ENCODE measurements at regions not wholly inside any gene's neighbourhood (a gene's known extent, or its start where the extent isn't known, plus 50 kb on each side); places are given as distances from the start of the nearest gene placed in this dataset.

DNA sequence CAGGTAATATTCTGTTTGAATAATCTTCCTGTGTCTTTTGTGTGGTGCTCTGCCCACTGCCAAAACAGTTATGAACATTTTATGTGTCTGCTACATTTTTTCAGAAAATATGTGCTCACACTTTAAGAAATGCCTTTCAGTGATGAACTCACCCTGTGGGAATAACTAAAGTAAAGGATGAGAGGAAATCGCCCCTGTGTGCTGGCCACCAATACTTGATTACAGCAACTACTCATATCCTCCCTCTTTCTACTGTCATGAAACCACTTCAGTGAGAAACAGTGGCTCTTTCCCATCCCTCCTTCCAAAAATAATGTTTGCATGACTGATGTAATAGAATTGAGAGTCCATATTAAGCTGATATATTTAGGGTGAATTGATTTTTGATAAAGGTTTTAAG, 900.9 kb downstream of the RAB28 start:
- BruUV-seq (replicated peaks): no TSS peak
- Histone ChIP-seq H2BK120ac (ENCODE audit: low read depth, low read length) (no peak overlapping the region), H4K20me1 (ENCODE audit: insufficient read depth, low read length) (no peaks in the 10 kb centered on the region), H3K9ac (ENCODE audit: low read depth, low read length) (no peak overlapping the region), H2AK5ac (ENCODE audit: low read depth, low read length) (no peak overlapping the region), H4K91ac (ENCODE audit: insufficient read depth, low read depth, low read length) (no peak overlapping the region), H3K18ac (ENCODE audit: low read depth, low read length) (no peak overlapping the region), H3K9me3 (ENCODE audit: control insufficient read depth, insufficient read depth, low read length) (no peaks in the 10 kb centered on the region), H3K4me3 (ENCODE audit: insufficient read depth, low read depth, low read length) (no peak overlapping the region), H3K27ac (ENCODE audit: insufficient read depth, low read length) (no peak overlapping the region), H2BK20ac (ENCODE audit: low read depth, low read length) (no peak overlapping the region), H3K4ac (ENCODE audit: low read depth, low read length) (no peak overlapping the region), H4K8ac (ENCODE audit: low read depth in 2 of 2, low read length in 2 of 2) (no peak overlapping the region), H2BK15ac (ENCODE audit: low read depth, low read length) (no peak overlapping the region), H3K14ac (replicated peaks; ENCODE audit: low read depth, low read length) (no peak overlapping the region), H2BK5ac (ENCODE audit: low read depth, low read length, poor library complexity, severe bottlenecking) (no peak overlapping the region), H2AK9ac (replicated peaks; ENCODE audit: low read depth, low read length, poor library complexity) (no peak overlapping the region), H3K27me3 (ENCODE audit: control insufficient read depth, insufficient read depth, low read length) (no peaks in the 10 kb centered on the region), H3K56ac (ENCODE audit: extremely low read depth, insufficient read depth, low read length) (no peak overlapping the region), H3K36me3 (ENCODE audit: control insufficient read depth, insufficient read depth, low read length) (no peaks in the 10 kb centered on the region), H2AFZ (replicated peaks; ENCODE audit: low read length, poor library complexity) (no peak overlapping the region), H3K79me1 (ENCODE audit: low read depth in 1 of 2, low read length in 2 of 2) (no peaks in the 10 kb centered on the region), H3K9me1 (ENCODE audit: insufficient read depth, low read length) (no peaks in the 10 kb centered on the region), H3K4me2 (ENCODE audit: low read depth, low read length) (no peak overlapping the region), H3K23ac (ENCODE audit: low read depth, low read length) (no peak overlapping the region), H3K4me1 (ENCODE audit: control insufficient read depth, insufficient read depth, low read length) (no peaks in the 10 kb centered on the region), H4K5ac (ENCODE audit: low read depth, low read length) (no peak overlapping the region)
- POLR2A ChIA-PET (ENCODE audit: unreplicated experiment): no interaction called here
- DNase-seq (no peak), ATAC-seq (ENCODE audit: low read depth) (no peak)
- TF ChIP-seq, protein P1, sequence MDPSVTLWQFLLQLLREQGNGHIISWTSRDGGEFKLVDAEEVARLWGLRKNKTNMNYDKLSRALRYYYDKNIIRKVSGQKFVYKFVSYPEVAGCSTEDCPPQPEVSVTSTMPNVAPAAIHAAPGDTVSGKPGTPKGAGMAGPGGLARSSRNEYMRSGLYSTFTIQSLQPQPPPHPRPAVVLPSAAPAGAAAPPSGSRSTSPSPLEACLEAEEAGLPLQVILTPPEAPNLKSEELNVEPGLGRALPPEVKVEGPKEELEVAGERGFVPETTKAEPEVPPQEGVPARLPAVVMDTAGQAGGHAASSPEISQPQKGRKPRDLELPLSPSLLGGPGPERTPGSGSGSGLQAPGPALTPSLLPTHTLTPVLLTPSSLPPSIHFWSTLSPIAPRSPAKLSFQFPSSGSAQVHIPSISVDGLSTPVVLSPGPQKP (IDR thresholded peaks at IDR 0.05; ENCODE audit: borderline replicate concordance, low read depth, low read length): no peak
- TF ChIP-seq BHLHE40 (IDR thresholded peaks at IDR 0.05; ENCODE audit: low read depth, low read length): no peak
- TF ChIP-seq MAZ (IDR thresholded peaks at IDR 0.05; ENCODE audit: borderline replicate concordance, low read depth, low read length): no peak
- TF ChIP-seq RAD21 (IDR thresholded peaks at IDR 0.05; ENCODE audit: low read length): no peak
- TF ChIP-seq CEBPB (IDR thresholded peaks at IDR 0.05; ENCODE audit: low read depth, low read length): no peak
- TF ChIP-seq, protein P2, sequence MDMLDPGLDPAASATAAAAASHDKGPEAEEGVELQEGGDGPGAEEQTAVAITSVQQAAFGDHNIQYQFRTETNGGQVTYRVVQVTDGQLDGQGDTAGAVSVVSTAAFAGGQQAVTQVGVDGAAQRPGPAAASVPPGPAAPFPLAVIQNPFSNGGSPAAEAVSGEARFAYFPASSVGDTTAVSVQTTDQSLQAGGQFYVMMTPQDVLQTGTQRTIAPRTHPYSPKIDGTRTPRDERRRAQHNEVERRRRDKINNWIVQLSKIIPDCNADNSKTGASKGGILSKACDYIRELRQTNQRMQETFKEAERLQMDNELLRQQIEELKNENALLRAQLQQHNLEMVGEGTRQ (IDR thresholded peaks at IDR 0.05; ENCODE audit: low read depth, low read length): no peak
- TF ChIP-seq SMC3 (IDR thresholded peaks at IDR 0.05; ENCODE audit: low read depth, low read length): no peak
- no peak for TF ChIP-seq MAFK (IDR thresholded peaks at IDR 0.05; ENCODE audit: low read depth, low read length)
- TF ChIP-seq RCOR1 (IDR thresholded peaks at IDR 0.05; ENCODE audit: insufficient replicate concordance, low read length): no peak
- no peak for TF ChIP-seq POLR2A (IDR thresholded peaks at IDR 0.05; ENCODE audit: low read depth, low read length)
- no peak for TF ChIP-seq CHD1 (IDR thresholded peaks at IDR 0.05; ENCODE audit: low read depth, low read length)
- TF ChIP-seq, protein P3, sequence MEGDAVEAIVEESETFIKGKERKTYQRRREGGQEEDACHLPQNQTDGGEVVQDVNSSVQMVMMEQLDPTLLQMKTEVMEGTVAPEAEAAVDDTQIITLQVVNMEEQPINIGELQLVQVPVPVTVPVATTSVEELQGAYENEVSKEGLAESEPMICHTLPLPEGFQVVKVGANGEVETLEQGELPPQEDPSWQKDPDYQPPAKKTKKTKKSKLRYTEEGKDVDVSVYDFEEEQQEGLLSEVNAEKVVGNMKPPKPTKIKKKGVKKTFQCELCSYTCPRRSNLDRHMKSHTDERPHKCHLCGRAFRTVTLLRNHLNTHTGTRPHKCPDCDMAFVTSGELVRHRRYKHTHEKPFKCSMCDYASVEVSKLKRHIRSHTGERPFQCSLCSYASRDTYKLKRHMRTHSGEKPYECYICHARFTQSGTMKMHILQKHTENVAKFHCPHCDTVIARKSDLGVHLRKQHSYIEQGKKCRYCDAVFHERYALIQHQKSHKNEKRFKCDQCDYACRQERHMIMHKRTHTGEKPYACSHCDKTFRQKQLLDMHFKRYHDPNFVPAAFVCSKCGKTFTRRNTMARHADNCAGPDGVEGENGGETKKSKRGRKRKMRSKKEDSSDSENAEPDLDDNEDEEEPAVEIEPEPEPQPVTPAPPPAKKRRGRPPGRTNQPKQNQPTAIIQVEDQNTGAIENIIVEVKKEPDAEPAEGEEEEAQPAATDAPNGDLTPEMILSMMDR (conservative IDR thresholded peaks at IDR 0.05; ENCODE audit: low read depth, low read length): no peak
- no peak for TF ChIP-seq NFE2L2 (IDR thresholded peaks at IDR 0.05; ENCODE audit: low read depth, low read length)
- no peak for TF ChIP-seq RFX5 (IDR thresholded peaks at IDR 0.05; ENCODE audit: low read depth, low read length)
- no peak for TF ChIP-seq FOS (IDR thresholded peaks at IDR 0.05; ENCODE audit: low read depth, low read length)
- no peak for TF ChIP-seq MXI1 (IDR thresholded peaks at IDR 0.05; ENCODE audit: borderline replicate concordance, low read depth, low read length)
- intact Hi-C loops (cut with micrococcal nuclease): no loop called here
- no CpG with 5 or more reads among the region's 1 CpG for WGBS, 2 experiments (ENCODE audit: extremely low coverage in 2 of 2, insufficient read length in 1 of 2)
- dilution Hi-C loops (cut with HindIII; ENCODE audit: low sequenced_read_pairs, unreplicated experiment): no loop called here
- CTCF ChIA-PET: no interaction called here
- in situ Hi-C loops (cut with MboI; ENCODE audit: low sequenced_read_pairs): no loop called here
